T follicular helper cell (primary cell): ENCODE measurements at regions not wholly inside any gene's neighbourhood (a gene's known extent, or its start where the extent isn't known, plus 50 kb on each side); places are given as distances from the start of the nearest gene placed in this dataset.
"Not testable (repeated sequence)": the region's sequence is repeated elsewhere in the genome, so short reads cannot be mapped to it uniquely, and the experiment has no call there.

ENCODE experiments used
- DNase-seq: peaks from one replicate; pipeline ENCODE4 v3.0.0-alpha.2; 2020; ENCODE audit warnings: low read depth

DNA sequence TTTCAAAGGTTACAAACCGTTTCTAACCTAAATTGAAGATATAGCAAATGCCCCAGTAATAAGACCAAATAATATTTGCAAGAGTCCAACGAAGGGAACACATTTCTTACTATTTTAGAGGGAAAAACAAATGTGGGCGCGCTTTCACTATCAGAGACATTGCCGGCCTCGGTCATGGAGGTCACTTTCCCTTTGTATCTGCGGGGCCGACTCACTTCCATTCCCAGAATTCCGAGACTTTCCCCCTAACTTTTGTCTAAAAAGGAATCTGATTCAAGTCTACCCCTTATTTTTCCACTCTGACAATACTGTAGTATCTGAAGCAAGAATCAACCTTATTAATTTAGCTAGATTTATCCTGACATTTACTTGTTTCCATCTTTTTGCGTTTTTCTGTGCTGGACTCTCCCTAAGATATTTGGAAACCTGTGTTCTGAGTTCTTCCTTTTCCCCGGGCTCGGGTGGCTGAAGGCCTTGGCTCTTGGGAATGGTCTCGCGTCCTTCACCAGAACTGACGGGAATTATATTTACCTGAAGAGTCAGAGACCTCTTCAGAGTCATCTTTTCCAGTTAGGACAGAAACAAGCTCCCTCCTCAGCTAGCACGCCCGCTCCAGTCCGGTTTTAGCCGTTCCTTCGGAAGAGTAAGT, 71.8 kb upstream of the ZNF184 start:
- DNase-seq = no peak

DNA sequence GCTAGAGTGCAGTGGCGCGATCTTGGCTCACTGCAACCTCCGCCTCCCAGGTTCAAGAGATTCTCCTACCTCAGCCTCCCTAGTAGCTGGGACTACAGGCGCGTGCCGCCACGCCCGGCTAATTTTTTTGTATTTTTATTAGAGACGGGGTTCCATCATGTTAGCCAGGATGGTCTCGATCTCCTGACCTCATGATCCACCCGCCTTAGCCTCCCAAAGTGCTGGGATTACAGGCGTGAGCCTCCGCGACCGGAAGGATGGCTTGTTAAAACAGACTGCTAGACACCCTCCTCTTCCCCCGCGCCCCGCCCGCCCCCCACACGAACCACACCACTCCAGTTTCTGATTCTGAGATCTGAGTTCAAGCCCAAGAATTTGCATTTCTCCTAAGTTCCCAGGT, 71.2 kb upstream of the ZNF184 start:
- DNase-seq = not testable (repeated sequence)

DNA sequence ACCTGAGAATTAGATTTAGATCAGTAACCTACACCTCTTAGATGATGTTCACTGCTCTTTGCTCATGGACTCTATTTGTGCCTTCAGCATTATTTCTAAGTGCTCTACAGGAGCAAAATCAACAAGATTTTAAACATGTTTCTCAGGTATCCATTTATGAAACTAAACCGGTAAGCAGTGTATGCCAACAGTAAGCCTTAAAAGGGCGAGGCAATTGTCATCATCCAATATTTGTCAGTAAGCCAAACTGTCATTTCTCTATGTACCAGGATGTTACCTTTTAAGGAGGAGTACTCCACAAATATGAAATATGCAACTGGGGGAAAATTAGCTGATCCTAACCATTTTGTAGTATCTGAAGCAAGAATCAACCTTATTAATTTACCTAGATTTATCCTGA, 69.6 kb upstream of the ZNF184 start:
- DNase-seq = no peak

DNA sequence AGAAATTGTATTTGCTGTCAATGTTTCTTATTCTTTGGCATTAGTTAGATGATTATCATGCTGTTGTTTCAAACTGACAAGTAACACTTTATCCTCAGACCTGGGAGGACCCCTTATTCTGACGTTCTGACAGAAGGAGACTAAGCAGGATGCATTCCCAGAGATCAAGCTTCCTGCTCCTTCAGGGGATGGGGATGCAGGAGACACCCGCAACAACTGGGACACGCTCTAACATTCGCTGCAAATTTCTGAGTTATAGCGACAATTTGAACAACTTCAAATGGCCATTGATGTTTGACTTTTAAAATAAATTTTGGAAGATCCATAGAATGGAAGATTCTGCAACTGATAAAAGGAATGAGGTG, 69.0 kb upstream of the ZNF184 start:
- no peak for DNase-seq

DNA sequence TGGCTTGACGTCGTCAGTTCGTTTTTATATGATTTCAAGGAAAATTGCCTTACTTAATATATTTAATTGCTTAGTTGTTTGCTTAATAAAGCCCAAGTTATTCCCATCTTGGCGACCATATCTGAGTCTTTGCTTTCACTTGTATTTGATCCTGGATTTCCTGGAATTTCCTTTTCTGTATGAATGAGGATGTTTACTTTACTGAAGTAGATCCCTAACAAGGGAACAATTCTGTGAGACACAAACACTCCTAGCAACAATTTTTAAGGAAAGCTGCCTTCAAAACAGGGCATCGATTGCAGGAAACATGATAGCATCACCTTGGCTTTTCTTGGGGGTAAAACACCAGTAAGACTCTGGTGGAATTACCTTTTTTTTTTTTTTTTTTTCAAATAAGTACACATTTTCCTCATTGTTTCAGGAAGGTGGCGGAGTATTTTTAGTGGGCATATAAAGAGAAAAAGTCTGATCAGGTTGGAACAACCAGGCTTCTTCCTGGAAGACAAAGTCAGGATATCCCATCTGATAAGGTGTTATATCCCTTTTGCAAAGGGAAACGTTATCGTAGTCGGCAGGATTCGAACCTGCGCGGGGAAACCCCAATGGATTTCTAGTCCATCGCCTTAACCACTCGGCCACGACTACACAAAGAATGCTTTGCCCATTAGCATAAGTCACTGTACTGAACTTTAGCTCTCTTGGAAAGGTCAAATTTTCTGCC, 68.5 kb upstream of the ZNF184 start:
- no peak for DNase-seq

DNA sequence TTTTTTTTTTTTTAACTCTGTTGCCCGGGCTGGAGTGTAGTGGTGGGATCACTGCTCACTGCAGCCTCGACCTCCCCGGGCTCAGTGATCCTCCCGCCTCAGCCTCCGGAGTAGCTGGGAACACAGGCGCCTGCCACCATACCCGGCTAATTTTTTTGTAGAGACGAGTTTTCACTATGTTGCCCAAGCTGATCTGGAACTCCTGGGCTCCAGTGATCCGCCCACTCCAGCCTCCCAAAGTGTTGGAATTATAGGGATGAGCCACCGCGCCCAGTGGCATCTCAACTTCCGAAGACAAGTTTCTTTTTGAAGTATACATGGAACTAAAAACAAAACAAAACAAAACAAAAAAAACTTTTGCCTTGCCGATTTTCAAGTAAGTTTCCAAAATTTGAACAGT, 66.6 kb upstream of the ZNF184 start:
- no peak for DNase-seq

DNA sequence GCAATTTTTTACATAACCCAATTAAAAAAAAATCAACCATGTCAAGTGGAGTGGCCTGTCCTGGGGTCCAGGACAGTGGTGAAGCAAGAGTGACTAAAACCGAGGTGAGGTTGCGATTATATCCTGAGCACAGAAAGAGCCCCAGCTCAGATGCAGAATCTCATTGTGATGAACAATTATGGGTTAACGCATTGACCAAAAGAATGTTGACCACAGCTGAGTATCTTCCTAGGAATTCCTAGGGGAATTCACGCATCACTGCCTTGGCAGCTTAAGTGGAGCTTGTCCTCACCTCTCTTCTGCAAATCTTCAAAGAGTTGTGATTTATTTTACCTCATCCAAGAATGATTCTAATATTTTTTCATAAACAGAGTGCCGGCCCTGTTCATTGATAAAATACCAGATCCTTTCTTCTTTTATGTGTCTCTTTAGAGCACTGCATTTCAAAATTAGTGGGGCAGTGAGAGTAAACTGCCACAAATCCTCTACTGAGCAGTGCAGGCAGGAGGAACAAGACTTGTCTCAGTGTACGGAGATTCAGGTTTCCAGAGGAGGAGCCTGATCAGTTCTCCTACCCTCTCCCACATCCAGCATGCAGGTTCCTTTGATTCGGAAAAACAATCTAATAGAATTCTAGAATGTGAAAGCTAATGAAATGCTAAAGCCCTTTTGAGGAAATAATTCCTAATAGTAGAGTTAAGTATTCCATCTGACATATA, 60.1 kb upstream of the ZNF184 start:
- no peak for DNase-seq

DNA sequence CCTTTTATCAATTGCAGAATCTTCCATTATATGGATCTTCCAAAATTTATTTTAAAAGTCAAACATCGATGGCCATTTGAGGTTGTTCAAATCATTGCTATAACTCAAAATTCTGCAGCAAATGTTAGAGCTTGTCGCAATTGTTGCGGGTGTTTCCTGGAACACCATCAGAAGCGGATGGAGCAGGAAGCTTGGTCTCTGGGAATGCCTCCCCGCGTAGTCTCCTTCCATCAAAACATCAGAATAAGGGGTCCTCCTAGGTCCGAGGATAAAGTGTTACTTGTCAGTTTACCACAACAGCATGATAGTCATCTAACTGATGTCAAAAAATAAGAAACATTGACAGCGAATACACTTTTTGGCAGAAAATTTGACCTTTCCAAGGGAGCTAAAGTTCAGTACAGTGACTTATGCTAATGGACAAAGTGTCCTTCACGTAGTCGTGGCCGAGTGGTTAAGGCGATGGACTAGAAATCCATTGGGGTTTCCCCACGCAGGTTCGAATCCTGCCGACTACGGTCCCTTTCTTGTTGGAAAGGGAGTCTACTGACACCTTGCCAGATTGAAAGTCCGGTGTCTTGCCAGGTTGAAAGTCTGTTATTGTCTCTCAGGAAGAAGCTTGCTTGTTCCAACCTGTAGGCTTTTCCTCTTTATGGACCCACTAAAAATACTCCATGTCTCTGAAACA, 59.0 kb upstream of the ZNF184 start:
- no peak for DNase-seq

DNA sequence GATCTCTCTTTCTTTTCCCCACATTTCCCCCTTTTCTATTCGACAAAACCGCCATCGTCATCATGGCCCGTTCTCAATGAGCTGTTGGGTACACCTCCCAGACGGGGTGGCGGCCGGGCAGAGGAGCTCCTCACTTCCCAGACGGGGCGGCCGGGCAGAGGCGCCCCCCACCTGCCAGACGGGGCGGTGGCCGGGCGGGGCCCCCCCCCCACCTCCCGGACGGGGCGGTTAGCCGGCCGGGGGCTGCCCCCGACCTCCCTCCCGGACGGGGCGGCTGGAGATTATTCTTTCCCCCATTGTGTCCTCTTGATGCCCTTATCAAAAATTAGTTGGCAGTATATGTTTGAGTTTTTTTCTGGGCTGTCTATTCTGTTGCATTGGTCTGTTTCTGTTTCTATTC, 56.9 kb upstream of the ZNF184 start:
- not testable (repeated sequence) for DNase-seq

DNA sequence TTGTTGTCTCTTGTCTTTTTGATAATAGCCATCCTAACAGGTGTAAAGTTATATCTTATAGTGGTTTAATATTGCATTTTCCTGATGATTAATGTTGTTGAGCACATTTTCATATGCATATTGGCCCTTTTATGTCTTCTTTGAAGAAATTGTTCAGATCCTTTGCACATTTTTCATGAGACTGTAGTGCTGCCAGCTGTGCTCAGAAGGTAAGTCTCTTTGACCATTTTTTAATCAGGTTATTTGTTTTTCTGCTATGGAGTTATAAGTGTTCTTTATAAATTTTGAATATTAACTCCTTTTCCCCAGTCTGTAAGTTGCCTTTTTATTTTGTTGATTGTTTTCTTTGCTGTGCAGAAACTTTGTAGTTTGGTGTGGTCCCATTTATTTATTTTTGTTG, 55.8 kb upstream of the ZNF184 start:
- DNase-seq = no peak
